Retinal pigment epithelial cell (primary cell): ENCODE measurements at regions not wholly inside any gene's neighbourhood (a gene's known extent, or its start where the extent isn't known, plus 50 kb on each side); places are given as distances from the start of the nearest gene placed in this dataset.

Source experiments
- DNase-seq: peaks from one replicate; pipeline ENCODE4 v3.0.0-alpha.2; 2010; ENCODE audit warnings: low read depth
- H3K4me3 ChIP-seq: 2 replicates; pipeline ENCODE4 v1.5.1; 2011; ENCODE audit warnings: mild to moderate bottlenecking, low read length, control low read depth, moderate library complexity
- CTCF ChIP-seq: conservative IDR thresholded peaks from 2 replicates; pipeline ENCODE4 v1.5.1; 2011; ENCODE audit warnings: low read depth, low read length, control low read depth, inconsistent platforms

DNA sequence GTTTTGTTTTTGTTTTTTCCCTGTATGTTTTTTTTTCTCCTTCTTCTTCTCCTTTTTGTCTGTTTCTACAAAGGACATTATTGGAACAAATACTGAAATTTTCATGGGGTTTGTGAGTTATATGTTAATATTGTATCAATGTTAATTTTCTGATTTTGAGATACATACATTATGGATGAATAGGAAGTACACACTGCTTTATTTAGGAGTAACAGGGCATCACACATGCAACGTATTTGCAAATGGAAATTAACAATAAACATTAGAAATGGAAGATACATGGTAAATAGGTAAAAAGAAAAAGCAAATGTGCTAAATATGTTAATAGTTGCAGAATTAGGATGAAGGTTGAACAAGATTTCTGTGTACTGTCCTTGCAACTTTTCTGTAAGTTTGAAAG, 477.2 kb upstream of the INTU start:
- no peak overlapping the region for H3K4me3 ChIP-seq
- TF ChIP-seq CTCF: no peak
- DNase-seq: no peak

GRCh38 chr4:127162741-127163140, 470.0 kb upstream of the INTU start:
- TF ChIP-seq CTCF: no peak
- no peak for DNase-seq

DNA sequence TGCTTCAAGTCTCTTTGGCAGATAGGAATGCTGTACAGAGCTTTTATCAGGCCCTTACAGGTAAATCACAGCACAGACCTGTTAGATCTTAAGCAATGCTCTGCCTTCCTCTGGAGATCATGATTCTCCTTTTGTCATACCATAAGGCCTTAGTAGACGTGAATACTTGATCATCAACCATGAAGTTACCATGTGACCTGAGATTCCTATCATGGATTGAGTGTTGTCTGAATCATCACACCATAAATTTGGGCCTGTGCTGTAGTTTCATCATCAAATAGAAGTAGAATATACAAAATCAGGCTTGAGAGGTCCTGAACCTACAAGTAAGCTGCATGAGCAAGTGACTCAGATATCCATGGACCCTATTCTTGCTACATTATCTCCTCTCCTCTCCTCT, 466.8 kb upstream of the INTU start:
- no peak for TF ChIP-seq CTCF
- no peak overlapping the region for H3K4me3 ChIP-seq
- no peak for DNase-seq

More at GRCh38 chr4:127162741-127163140, 470.0 kb upstream of the INTU start:
- H3K4me3 ChIP-seq: no peak overlapping the region

GRCh38 chr4:127174201-127174600, 458.6 kb upstream of the INTU start:
- no peak overlapping the region for H3K4me3 ChIP-seq
- DNase-seq: no peak
- no peak for TF ChIP-seq CTCF

- no peak for DNase-seq
- TF ChIP-seq CTCF: no peak
- no peak overlapping the region for H3K4me3 ChIP-seq
Measured at GRCh38 chr4:127174616-127175015, 458.1 kb upstream of the INTU start.

GRCh38 chr4:127179256-127180087, 453.3 kb upstream of the INTU start:
- no peak for TF ChIP-seq CTCF
- H3K4me3 ChIP-seq: no peak overlapping the region
- DNase-seq: no peak

DNA sequence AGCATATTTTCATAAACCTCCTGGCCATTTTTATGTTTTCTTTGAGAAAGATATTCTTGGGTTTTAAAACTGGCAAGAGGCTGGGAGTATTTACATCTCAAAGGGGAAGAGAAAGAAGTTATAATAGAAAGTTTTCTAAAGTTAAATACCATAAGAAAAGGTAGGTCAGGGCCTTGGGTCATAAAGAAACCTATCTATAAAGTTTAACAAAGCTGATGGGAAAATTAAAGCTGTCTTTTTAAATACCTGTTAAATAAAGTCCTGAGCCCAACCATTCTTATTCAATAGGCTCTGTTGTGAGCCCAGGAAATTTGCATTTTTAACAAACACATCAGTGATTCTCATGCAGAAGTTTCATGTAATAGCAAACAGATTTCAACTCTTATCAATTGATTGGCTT, 451.8 kb upstream of the INTU start:
- DNase-seq: no peak
- no peak overlapping the region for H3K4me3 ChIP-seq
- TF ChIP-seq CTCF: no peak
